Activated CD8-positive, alpha-beta memory T cell treated with anti-CD3 and anti-CD28 coated beads for 1 hour (primary cell): ENCODE measurements at regions not wholly inside any gene's neighbourhood (a gene's known extent, or its start where the extent isn't known, plus 50 kb on each side); places are given as distances from the start of the nearest gene placed in this dataset.

Experiments
- DNase-seq, 2 donors: peaks; one replicate each; pipeline ENCODE4 v3.0.0-alpha.2; 2020; ENCODE audit warnings: low read depth in 1 of 2; ENCODE audit errors: extremely low read depth in 1 of 2

DNA sequence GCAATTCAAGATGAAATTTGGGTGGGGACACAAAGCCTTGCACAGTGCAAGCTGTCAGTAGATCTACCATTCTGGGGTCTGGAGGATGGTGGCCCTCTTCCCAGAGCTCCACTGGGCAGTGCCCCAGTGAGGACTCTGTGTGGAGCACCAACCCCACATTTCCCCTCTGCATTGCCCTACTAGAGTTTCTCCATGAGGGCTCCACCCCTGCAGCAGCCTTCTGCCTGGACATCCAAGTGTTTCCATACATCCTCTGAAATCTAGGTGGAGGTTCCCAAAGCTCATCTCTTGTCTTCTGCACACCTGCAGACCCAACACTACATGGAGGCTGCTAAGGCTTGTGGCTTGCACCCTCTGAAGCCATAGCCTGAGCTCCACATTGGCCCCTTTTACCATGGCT lies 402.3 kb downstream of the RAB28 start:
- no peak for DNase-seq

DNA sequence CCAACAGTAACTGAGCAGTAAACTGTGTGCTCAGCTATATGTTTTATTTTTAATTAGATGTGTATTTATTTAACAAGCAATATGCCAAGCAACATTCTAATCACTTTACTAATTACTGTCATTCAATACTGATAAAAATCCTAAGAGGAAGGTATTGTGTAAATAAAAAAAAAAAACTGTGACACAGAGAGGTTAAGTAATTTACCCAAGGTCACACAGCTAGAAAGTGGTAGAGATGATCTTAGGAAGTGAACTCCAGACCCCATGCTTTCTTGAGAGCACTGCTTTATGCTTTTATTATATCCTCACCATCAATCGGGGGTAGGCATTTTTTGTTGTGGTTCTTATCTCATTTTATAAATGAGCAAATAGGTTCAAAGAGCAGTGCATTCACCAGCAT lies 417.1 kb downstream of the RAB28 start:
- DNase-seq, result no peak

DNA sequence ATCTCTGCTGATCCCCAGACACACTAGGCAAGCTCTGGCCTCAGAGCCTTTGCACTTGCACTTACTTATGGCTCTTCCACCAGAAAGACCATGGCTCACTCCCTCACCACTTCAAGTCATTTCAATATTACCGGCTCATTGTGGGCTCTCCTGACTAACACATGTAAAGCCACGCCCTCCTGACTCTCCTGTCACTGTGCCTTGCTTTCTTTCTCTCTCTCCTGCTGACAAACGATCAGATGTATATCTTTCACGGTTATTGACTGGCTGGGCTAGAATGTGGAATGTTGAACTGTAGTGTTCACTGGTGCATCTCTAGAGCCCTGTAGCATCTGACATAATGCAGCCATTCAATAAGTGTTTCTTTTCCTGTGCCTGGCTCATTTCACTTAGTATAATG lies 425.1 kb downstream of the RAB28 start:
- no peak for DNase-seq

DNA sequence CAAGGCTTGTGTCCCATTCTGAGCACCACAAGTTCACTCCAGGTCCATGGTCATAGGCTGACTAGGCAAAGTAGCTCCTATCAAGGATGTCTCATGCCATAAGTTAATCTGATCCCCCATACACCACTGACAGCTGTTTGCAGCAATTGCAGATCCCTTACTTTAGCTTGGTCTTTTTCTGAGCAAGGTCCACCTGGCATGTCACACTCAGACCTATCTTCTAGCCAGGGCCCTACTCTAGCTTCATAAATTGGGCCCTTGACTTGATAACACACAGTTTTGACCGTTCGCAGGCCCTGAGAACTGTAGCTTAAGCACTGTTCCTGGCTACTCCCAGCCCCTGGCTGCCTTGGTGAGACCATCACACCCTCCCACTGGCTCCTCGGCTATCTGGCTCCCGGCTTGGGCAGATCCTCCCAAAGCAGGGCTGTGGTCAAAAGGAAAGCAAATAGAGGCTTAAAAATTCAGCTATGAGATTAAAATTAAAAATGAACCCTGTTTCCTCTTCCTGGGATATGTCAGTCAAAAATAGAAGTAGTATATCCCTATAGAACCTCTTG lies 427.4 kb downstream of the RAB28 start:
- DNase-seq, result no peak

DNA sequence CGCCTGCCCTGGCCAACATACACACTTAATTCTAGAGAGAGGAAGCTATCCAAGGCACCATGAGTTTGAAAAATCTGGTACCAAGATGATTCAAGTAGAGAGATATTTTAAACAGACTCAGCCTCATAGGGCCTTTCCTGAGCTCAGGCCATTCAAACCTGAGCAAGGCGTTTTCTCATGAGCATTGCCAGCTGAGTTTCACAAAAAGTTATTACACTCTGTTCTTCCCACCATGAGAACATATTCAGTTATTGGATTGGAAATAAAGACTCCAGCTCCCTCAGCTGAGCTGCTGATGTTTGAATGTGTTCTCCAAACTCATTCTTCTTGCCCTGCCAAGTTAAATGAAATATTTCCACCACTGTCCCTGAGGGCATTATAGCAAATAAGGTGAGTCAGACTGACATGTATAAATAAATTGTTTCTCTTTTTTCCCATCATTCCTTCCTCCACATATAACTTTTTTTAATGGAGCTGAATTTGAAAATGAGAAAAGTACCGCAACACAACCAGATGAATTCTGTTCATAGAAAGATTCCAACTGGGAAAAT lies 429.6 kb downstream of the RAB28 start:
- DNase-seq, result no peak

DNA sequence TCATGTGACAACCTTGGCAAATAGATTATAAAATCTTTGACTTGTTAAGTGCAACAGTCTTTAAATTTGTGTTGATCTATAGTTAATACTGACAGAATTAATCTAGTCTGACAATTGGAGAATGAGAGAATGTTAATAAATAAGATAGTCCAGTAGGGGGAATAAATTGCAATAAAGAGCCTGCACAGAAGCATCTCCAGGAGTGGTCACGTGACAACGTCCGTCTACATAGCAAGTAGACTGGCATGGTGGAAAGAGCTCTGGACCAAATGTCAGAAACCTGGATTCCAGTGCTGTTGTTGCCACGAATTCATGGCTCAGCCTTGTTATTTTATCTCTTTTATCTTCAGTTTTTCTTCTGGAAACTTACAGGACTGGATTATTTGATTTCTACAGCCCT lies 436.5 kb downstream of the RAB28 start:
- no peak for DNase-seq

DNA sequence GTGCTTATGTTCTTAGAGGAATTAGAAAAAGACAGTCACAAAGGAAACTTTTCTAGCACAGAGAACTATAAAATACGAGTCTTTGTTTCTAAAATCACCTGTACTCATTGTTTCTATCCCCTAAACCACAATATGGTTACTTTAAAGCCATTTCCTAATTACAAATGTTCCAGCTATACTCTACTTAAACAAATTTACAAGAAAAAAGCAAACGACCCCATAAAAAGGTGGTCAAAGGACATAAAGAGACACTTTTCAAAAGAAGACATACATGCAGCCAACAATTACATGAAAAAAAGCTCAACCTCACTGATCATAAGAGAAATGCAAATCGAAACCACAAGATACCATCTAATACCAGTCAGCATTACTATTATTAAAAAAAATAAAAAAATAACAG lies 447.3 kb downstream of the RAB28 start:
- DNase-seq, result no peak

DNA sequence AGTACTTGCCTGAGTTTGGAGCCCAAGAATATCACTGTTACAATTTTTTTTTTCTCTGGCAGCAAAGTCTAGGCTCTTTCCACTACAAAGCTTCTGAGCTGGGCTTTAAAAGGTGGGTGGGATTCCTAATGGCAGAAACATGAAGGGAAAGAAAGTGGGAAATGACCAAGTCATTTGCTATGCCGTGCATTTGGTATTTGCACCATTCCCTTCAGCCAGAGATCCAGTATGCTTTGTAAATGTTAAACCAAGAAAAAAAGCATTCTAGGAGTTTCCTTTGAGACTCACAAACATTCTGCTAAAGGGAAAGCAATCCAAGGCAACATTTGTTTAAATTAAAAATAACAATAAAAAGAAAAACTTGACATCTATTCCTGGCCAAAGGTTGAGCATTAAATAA lies 451.2 kb downstream of the RAB28 start:
- DNase-seq, result no peak

DNA sequence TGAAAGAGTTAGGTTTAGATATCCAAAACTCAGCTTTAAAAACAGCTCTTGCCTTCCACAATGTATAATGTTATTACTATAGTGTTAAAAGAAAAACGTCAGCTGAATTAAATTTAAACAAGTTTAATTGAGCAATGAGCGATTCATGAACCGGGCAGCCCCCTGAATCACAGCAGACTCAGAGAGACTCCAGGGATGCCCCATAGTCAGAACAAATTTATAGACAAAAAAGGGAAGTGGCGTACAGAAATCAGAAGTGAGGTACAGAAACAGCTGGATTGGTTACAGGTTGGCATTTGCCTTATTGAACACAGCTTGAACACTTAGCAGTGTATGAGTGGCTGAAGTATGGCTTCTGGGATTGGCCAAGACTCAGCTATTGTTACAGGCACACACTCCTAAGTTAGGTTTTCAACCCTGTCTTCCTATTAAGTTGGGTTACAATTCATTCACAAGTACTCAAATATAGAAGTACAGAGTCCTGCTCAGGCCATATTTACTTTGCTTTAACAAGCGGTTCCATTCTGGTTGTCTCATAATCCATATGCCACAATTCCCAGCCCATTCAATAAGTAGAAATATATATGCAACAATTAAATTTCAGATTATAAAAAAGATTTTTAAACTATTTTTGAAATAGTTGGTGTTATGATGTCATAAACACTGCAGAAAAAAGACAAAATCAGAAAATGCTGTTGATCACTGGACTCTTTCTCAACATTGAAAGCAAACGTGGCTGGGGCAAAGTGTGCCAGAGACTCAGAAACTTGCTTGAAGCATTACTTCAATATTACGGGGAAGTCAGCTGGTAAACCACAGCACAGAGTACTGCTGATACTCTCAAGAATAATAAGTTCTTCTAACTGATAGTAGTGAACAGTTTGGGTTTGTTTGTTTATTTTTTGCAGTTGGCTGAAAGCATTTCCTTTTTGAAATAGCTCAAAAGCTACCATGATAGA lies 459.7 kb downstream of the RAB28 start:
- no peak for DNase-seq

DNA sequence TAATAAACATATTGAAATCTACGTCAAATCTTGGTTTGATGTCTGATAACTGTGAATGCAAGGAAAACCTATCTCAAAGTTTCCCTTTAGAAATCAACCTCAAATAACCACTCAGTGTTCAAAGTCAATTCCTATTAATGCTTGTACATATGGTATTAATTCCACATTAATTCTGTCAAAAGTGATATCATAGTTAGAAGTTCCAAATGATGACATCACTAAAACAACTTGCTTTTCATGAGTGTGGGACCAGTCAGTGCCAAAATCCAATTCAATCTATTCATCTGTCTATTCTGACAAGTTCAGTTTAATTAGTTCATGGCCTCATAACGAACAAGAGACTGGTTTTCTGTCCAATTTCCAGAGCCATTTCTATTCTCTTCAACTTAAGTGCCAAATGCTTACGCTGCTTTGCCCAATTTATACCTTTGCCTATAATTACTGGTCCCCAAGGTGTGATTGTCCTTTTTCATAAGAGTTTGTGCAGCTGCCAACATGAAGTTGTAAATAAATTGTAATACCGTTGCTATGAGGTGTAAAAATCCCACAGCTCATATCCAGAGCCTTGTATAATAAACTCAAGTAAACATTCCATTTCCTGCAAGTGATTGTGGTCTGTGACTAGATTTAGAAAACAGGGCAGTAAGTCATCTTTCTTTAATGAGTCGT lies 476.2 kb downstream of the RAB28 start:
- DNase-seq, result no peak

DNA sequence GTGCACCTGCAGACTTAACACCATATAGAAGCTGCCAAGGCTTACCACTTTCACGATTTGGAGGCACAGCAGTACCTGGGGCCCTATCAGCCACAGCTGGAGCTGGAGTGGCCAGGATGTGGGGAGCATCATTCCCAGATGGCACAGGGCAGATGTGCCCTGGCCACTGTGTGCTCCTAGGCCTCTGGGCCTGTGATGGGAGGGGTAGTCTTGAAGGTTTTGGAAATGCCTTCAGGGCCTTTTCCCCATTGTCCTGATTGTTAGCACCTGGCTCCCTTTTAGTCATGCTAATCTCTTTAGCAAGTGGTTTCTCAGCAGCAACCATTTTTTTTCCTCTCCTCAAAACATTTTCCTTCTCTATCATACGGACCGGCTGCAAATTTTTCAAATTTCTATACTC lies 490.2 kb downstream of the RAB28 start:
- DNase-seq, result no peak

DNA sequence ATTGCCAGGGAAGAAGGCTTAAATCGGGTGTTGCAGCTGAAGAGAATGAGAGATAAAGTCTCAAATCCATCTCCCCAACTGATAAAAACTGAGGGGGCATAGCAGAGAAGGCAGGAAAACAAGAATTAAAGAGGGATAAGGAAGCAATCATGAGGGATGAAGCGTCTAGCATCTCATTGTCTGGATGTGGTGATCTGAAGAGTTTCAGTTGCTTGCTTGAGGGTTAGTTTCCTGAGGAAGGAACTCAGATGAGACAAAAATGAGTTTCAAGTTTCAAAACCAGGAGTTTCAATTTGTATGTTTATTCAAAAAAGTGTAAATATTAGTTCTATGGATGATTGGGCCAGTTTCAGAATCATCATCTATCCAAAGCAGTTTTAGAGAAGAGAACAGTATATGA lies 496.9 kb downstream of the RAB28 start:
- no peak for DNase-seq

DNA sequence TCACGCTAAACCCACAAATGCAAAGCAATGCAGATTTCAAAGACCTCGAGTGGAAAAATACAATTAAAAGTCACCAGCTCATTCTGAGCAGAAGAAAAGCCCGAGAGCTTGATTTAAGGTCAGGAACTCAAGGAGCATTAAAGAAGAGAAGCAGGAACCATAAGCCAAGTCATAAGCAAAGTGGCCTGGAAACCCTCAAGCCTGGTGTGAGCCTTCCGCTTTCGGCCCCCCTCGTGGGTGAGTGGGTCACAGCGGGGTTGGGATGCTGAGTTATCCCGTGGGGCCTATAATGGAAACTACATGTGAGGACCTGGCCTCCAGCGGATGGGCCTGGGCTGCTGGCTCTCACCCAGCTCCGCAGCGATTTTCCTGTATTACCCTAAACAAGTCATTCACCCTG lies 504.3 kb downstream of the RAB28 start:
- DNase-seq, result no peak

DNA sequence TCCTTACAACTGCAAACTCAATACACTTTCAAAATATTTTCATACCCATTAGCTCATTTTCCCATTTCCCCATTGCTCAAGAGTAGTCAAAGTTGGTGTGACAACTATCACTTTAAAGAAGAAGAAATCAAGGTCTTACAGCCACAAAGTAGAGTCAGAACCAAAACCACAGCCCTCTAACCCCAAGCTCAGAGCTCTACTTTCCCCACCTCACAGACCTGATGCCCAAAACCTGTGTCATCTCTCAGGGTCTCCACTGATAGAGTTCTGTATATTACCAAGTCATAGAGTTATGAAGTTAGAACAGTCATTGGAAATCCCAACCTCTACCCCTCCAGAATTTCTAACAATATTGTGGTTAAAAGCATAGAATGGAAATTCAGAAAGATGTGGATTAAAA lies 505.8 kb downstream of the RAB28 start:
- no peak for DNase-seq

DNA sequence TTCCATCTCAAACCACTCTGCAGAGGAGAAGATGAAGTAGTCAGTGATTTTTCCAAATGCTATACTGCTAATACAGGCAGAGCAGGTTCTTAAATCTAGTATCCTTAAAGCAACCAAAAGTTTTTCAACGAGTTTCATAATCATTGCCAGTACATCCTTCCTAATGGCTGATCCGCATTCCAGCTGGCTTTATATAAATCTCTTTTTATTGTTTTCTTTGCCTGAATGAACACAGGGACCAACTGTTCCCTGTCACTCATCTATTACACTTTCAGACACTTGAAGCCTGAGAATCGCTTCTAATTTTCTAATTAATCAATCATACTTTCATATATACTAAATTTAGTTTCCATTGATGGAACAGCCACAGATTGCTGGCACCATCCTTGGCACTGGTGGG lies 508.6 kb downstream of the RAB28 start:
- no peak for DNase-seq

DNA sequence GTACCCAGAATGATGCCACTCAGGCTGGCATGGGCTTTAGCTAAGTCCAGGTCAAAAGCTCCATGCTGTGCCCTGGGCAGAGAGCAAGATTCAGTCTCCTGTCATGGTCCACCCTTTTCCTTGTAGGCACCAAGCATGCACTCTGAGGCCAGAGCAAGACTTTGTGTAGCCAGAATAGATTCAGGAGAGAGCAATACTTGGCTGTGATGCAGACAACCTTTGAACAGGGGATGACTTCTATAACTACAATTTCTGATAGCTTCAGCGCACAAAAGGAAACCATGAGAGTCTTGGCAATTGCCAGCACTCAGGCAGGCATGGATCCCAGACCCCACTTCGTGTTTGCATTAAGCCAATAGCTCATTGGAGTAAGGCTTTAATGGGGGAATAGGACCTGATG lies 510.6 kb downstream of the RAB28 start:
- DNase-seq, result no peak

DNA sequence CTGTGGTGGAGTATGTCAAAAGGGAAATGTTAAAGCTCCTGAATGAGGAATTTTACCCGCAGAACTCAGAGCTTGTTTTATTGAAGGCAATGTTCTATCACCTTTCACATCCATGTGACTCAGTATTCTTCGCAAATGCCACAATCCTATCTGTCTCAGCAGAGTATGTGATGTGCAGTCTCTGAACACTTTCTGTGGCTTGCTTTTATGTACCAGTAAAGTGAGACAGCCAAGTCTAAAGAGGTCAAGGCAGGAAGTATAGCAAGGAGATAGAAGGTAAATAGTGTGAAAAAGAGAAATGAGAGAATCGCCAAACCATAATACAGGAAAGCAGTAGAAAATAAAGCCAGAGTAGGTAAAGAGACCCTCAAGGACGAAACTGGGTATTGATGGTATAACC lies 515.8 kb downstream of the RAB28 start:
- no peak for DNase-seq

DNA sequence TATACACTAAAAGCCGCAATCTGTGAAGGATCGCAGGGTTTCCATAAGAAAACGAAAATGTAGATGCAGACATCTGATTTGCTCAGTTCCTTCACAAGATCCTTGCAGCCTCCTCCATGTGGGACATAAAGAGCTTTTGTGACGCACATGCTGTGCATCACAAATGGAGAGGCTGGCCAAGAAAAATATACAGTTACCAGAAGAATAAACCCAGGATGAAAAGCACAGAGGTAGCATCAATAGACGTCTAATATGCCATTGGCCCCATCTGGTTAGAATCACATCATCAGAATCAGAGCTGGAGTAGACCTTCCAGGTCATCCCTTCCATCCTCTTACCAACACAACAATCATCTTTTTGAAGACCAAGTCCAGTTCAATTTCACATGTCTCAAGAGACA lies 517.4 kb downstream of the RAB28 start:
- no peak for DNase-seq

DNA sequence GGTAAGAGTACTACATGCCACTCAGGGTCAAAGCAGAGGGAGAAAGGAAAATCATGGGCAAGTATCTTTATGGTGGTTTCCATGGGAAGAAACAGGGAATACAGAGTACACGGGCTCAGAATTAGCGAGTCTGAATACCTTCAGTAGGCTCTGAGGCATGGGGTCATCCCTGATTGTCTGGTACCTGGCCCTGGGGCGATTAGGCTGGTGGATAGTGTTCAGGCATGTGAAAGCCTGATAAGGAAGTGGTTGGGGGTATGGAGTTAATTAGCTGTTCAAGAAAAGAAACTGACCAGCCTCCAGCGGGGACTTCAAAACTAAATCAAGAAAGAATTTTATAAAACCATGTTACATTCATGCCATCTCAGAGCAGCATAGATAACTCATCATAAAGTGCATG lies 518.8 kb downstream of the RAB28 start:
- DNase-seq, result no peak

DNA sequence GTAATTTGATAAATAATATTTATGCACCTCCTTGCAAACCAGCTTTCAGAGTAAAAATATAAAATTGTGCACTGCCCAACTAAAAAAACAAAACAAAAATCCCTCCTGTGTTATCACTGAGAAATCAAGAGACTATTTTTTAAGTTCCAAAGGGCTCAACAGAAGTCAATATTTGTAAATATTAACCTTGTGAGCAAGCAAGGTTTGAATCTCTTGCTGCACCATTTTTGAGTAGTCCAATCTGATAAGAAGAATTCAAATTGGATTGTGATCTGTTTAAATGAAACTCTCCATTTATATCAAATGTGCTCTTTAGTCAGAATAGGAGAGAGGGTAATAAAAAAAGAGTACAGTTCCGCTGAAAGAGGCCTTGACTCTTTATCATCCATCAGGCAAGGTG lies 520.2 kb downstream of the RAB28 start:
- DNase-seq, result no peak

DNA sequence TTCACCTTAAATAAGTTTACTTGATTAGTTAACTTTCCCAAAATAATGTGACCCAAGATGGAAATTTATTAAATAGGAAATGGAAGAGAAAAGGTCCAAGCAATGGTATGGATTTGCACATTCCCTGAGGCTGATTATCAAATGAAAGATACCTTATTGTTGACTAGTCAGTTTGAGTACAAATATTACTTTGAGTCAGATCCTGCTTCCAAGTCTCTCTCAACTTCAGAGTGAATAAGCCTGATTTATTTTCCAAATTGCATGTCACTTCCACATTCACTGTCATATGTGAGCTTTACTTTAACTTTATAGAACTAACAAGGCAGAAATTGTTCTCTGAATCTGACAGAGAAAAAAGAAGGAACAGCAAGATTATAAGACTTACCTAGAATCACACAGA lies 520.8 kb downstream of the RAB28 start:
- no peak for DNase-seq

DNA sequence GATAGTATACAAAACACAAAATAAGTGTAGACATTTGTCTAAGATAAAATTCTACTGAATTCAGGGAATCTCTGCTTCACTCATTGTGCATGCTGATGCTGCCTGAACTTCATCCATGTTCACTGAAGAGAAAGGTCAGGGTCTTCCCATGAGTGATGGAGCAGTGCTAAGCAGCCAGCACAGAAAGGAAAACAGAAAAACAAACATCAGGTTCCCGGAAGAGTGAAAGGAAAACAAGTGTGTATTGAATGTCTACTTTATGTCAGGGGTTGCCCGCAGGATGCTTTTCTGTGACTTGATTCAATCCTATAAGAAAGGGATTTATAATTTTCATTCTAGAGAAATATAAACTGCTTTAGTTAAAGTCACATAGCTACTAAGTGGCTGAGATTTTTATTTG lies 522.4 kb downstream of the RAB28 start:
- DNase-seq, result no peak
